IPS-11a (cell line): ENCODE measurements at regions not wholly inside any gene's neighbourhood (a gene's known extent, or its start where the extent isn't known, plus 50 kb on each side); places are given as distances from the start of the nearest gene placed in this dataset.

ENCODE experiments used
- H3K4me3 ChIP-seq: one replicate; pipeline ENCODE4 v1.5.1; 2013; ENCODE audit warnings: low read depth, low read length, control low read depth

GRCh38 chr9:107626118-107626517 lies 136.5 kb upstream of the KLF4 start:
- no peak overlapping the region for H3K4me3 ChIP-seq

- H3K4me3 ChIP-seq: no peak overlapping the region
Measured at GRCh38 chr9:107625383-107625984, 135.9 kb upstream of the KLF4 start.

- H3K4me3 ChIP-seq: no peak overlapping the region
Measured at GRCh38 chr9:107624234-107624948, 134.8 kb upstream of the KLF4 start.

GRCh38 chr9:107621436-107621835 lies 131.9 kb upstream of the KLF4 start:
- no peak overlapping the region for H3K4me3 ChIP-seq

- no peak overlapping the region for H3K4me3 ChIP-seq
Measured at GRCh38 chr9:107620801-107621200, 131.2 kb upstream of the KLF4 start.

DNA sequence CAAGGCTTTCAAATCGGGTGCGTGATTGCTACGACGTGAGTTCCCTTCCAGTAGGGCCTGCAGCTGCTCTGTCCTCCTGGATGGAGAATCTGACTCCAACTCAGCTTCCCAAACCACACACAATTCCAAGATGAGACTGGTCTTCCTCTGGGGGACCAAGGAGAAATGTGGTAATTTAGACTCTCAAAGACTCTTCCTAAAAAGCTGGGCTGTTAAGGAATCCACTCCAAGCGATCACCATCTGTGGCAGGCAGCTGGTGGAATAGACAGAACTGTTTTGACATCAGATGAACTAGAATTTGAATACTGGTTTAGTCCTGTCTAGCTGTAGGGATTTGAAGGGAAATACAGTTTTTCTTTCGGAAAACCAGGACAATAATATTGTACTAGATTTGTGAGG lies 130.7 kb upstream of the KLF4 start:
- H3K4me3 ChIP-seq: no peak overlapping the region

- no peak overlapping the region for H3K4me3 ChIP-seq
Measured at GRCh38 chr9:107615321-107615720, 125.8 kb upstream of the KLF4 start.

- no peak overlapping the region for H3K4me3 ChIP-seq
Measured at GRCh38 chr9:107614765-107615164, 125.2 kb upstream of the KLF4 start.

- H3K4me3 ChIP-seq: no peak overlapping the region
Measured at GRCh38 chr9:107613321-107613720, 123.8 kb upstream of the KLF4 start.

DNA sequence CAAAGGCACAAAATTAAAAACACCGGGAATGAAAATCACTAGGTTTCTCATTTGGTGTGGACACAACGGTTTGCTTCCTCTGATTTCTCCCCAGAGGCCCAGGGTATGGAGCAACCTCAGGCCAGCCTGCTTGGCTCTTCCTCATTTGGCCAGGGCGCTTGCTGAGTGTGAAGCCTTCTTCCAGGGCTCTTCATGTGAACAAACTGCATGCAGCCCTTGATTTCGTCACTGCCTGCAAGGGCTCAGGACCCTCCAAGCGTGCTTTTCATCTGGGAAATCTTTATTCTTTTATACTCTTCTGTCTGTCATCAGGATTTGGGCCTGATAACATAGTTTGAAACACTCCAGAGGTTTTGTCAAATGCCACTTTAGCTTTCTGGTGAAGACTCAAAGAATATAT lies 122.6 kb upstream of the KLF4 start:
- no peak overlapping the region for H3K4me3 ChIP-seq

GRCh38 chr9:107609547-107609946 lies 120.0 kb upstream of the KLF4 start:
- no peak overlapping the region for H3K4me3 ChIP-seq

DNA sequence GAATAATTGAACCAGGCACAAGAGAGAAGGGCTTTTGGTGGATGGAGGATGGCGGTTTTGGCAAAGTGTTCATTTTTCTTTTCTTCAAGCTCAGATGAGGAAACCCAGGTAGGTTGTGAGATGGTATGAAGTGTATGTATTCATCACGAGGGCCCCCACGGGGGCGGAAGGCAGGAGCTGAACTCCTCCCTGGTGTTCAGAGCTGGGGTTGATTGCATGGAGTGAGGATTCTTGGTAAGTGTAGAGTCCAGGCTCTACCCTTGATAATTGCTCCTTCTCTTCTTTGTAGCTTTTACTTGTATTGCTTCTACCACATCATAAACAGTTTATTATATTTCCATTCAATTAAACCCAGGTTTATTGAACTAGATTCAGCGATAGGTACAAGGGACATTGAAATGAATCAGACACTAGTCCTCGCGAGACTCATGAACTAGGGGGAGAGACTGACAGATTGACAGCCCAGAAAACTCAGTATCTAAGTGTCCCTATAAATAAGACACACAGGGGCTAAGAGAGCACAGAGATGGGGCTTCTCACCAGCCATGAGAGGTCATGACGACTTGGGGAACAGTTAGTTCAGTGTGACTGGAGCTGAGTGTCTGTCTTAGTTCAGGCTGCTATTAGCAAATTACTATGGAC lies 116.7 kb upstream of the KLF4 start:
- no peak overlapping the region for H3K4me3 ChIP-seq

DNA sequence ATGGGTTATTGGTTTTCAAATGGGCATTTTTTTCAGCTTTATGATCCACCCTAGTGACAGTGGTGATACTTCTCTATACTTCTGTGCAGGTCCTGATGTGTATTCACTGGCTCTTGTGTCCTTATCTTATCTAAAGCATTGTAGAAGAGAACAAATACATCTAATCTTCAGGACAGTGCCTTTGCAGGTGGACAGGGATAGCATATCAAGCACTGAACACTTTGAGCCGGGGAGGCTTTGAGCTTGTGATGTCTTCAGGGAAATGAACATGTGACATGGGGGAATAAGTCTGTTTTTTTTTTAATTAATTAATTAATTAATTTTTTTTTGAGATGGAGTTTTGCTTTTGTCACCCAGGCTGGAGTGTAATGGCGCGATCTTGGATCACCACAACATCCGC lies 115.5 kb upstream of the KLF4 start:
- no peak overlapping the region for H3K4me3 ChIP-seq

DNA sequence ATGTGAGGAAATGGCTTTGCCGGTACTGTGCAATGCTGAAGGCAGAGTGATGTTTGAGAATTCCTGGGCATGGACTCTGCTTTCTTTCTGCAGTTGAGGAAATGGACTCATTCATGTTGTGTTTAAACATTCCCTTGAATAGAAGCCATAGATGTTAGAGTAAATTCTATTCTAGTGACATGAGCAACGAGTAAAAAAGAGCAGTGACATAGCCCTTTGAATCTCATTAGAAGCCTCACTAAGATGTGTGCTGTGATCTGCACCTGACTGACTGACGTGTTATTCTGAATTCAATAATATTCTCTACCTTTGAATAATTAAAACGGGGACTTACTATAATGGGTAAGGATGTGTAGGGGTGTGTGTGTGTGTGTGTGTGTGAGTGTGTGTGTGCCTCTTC lies 113.7 kb upstream of the KLF4 start:
- H3K4me3 ChIP-seq: no peak overlapping the region

DNA sequence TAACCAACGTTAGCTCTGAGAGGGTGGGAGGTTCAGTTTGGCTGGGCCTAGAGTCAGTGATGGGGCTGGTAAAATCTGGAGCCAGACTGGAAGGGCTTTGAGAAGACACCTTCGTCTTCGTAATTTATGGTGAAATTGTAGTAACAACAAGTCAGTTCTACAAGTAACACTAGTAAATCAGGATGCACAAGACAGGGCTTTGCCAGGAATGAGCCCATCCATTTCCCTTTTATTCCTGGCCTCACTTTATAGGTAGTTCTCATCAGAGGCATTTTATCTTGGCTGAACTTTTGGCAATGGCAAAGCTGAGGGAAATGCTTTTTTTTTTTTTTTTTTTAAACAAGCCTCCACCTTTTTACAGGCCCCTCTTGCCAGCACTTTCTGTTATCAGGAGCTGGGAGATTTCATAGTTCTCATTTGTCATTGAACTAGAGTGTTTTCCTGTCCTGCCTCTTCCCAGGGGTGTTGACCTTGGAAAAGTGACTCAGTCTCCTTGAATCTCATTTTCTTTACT lies 110.5 kb upstream of the KLF4 start:
- H3K4me3 ChIP-seq: no peak overlapping the region

DNA sequence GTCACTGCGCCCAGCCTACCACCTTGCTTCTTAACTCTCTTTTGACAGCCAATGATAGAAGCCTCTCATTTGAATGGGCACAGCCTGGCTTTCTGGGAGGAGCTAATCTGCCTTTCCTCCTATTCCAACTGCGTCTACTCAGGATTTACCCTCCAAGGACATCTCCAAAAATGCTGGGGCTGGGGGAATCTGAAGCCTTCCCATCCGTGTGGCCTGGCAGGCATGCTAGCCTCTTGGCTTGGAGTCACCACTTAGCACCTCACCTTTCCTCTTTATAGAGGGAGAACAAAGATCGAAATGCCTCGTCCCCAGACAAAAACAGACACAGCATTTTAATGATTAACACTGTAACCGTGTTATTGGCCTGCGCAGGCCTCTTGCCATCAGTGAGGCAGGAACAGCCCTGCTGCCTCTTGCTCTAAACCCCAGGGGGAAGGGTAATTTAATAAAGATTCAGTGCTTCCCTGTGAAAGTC lies 108.2 kb upstream of the KLF4 start:
- no peak overlapping the region for H3K4me3 ChIP-seq

- no peak overlapping the region for H3K4me3 ChIP-seq
Measured at GRCh38 chr9:107594908-107595530, 105.5 kb upstream of the KLF4 start.

GRCh38 chr9:107593224-107593870 lies 103.8 kb upstream of the KLF4 start:
- H3K4me3 ChIP-seq: no peak overlapping the region

GRCh38 chr9:107592424-107592823 lies 102.9 kb upstream of the KLF4 start:
- H3K4me3 ChIP-seq: no peak overlapping the region

- H3K4me3 ChIP-seq: no peak overlapping the region
Measured at GRCh38 chr9:107591781-107592180, 102.2 kb upstream of the KLF4 start.

- H3K4me3 ChIP-seq: no peak overlapping the region
Measured at GRCh38 chr9:107588393-107588792, 98.8 kb upstream of the KLF4 start.
